ENCODE measurements at regions not wholly inside any gene's neighbourhood (a gene's known extent, or its start where the extent isn't known, plus 50 kb on each side); places are given as distances from the start of the nearest gene placed in this dataset.

DNA sequence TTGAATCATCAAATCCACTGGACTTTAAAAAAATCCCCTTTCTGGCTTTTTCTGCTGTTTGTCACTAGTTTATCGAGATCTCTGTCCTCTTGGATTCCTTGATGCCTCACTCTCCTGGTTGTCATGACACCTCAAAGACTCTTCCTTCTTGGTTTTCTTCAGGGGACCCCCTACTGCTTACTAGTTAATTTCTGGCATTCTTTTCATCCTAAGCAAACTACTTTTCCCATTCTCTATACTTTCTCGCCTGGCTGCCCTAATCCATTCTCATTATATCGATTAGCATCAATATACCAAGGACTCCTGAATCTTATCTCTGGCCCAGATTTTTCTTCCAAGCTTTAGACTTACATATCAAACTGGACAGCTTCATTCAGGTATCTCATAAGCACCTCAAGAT lies 98.6 kb downstream of the NEDD1 start:
- no peak for TF ChIP-seq CTCF (conservative IDR thresholded peaks at IDR 0.05; ENCODE audit: low read depth, low read length)
- TF ChIP-seq EZH2 (IDR thresholded peaks at IDR 0.05; ENCODE audit: borderline replicate concordance, low read depth, low read length, poor library complexity, severe bottlenecking) = no peak

All from A673 (cell line).